HCT116 (cell line): ENCODE measurements at regions not wholly inside any gene's neighbourhood (a gene's known extent, or its start where the extent isn't known, plus 50 kb on each side); places are given as distances from the start of the nearest gene placed in this dataset.

Experiments
- ATAC-seq: fragments of 200-7000 bp; cut with Tn5 transposase; 2 replicates; pipeline ENCODE4 v1.9.1; 2020; ENCODE audit warnings: mild to moderate bottlenecking, moderate library complexity
- BruUV-seq: library from RNA; stranded (reverse); fragments of 400-500 nt; replicated peaks from 2 replicates; lab custom pipeline; 2021; lab: Mats Ljungman, UMichigan
- CTCF ChIA-PET: fragments of 300-600 bp; sonication (Branson Sonifier 250); formaldehyde crosslinking; loops from one replicate; lab custom pipeline; 2021; ENCODE audit warnings: antibody characterized with exemption; lab: Charles Lee
- POLR2A ChIA-PET: fragments of 300-600, 350-600 bp; sonication (Branson Sonifier 250); formaldehyde crosslinking; loops from one replicate; lab custom pipeline; 2021; ENCODE audit warnings: antibody characterized with exemption; lab: Charles Lee
- RAD21 ChIA-PET, 2 experiments: fragments of 300-600 bp; sonication (Branson Sonifier 250); formaldehyde crosslinking; loops; one replicate each; lab custom pipeline; 2023; ENCODE audit warnings: low total read pairs in 2 of 2; ENCODE audit not compliant: uncharacterized antibody in 2 of 2, unreplicated experiment in 2 of 2, low non-redundant PET in 1 of 2; lab: Charles Lee
- DNase-seq: peaks from one replicate; pipeline ENCODE4 v3.0.0-alpha.2; 2010; ENCODE audit warnings: low read depth, low spot score
- H2AFZ ChIP-seq: fragments of 200-600 bp; shearing (Covaris generic), sonication (generic); 2 replicates; pipeline ENCODE4 v1.6.1; 2017; ENCODE audit warnings: low read depth, mixed run types, mixed read lengths, antibody characterized with exemption, low read length; ENCODE audit not compliant: poor library complexity, severe bottlenecking
- H3K27ac ChIP-seq: 2 replicates; pipeline ENCODE4 v1.5.1; 2012; ENCODE audit warnings: low read depth, low read length
- H3K27me3 ChIP-seq: fragments of 200-600 bp; sonication (generic); 2 replicates; pipeline ENCODE4 v1.6.1; 2016; ENCODE audit warnings: mixed run types, low read length, mixed read lengths; ENCODE audit not compliant: insufficient read depth
- H3K36me3 ChIP-seq, 2 experiments: fragments of 200-500 bp in 1 of 2; fragments of 200-600 bp in 1 of 2; sonication (Bioruptor generic) in 1 of 2; sonication (generic) in 1 of 2; 2 replicates each; pipeline versions ENCODE4 v1.5.1 to v1.6.1; 2014 to 2016; ENCODE audit warnings: low read length in 2 of 2, inconsistent platforms in 1 of 2, mixed read lengths in 1 of 2, mixed run types in 1 of 2; ENCODE audit not compliant: insufficient read depth in 2 of 2, control insufficient read depth in 1 of 2
- H3K4me1 ChIP-seq, 2 experiments: fragments of 200-600 bp in 1 of 2; sonication (generic) in 1 of 2; 2 replicates each; pipeline versions ENCODE4 v1.5.1 to v1.6.1; 2012 to 2017; ENCODE audit warnings: low read length in 2 of 2, inconsistent platforms in 1 of 2, mild to moderate bottlenecking in 1 of 2, mixed read lengths in 1 of 2, mixed run types in 1 of 2, moderate library complexity in 1 of 2; ENCODE audit not compliant: insufficient read depth in 2 of 2, control insufficient read depth in 1 of 2
- H3K4me2 ChIP-seq: fragments of 200-600 bp; sonication (generic); 2 replicates; pipeline ENCODE4 v1.6.1; 2017; ENCODE audit warnings: mixed run types, low read length, mixed read lengths
- H3K4me3 ChIP-seq, 2 experiments: fragments of 200-600 bp in 1 of 2; sonication (generic) in 1 of 2; replicated peaks in 1 of 2; 2 replicates each; pipeline ENCODE4 v1.5.1; 2011 to 2016; ENCODE audit warnings: low read length in 2 of 2, control low read depth in 1 of 2, low read depth in 1 of 2, mild to moderate bottlenecking in 1 of 2, mixed read lengths in 1 of 2, mixed run types in 1 of 2
- H3K79me2 ChIP-seq: fragments of 200-600 bp; sonication (generic); 2 replicates; pipeline ENCODE4 v1.6.1; 2017; ENCODE audit warnings: mild to moderate bottlenecking, mixed run types, low read length, moderate library complexity, mixed read lengths; ENCODE audit not compliant: insufficient read depth
- H3K9ac ChIP-seq: fragments of 200-600 bp; sonication (generic); 2 replicates; pipeline ENCODE4 v1.6.1; 2016; ENCODE audit warnings: low read length, mixed read lengths
- H3K9me2 ChIP-seq: fragments of 200-600 bp; sonication (generic), shearing (Covaris generic); 2 replicates; pipeline ENCODE4 v1.6.1; 2017; ENCODE audit warnings: mixed run types, mild to moderate bottlenecking, moderate library complexity; ENCODE audit not compliant: insufficient read depth
- H3K9me3 ChIP-seq, 2 experiments: fragments of 200-500 bp in 1 of 2; fragments of 200-600 bp in 1 of 2; sonication (Bioruptor generic) in 1 of 2; sonication (generic) in 1 of 2; 2 replicates each; pipeline ENCODE4 v1.6.1; 2014 to 2017; ENCODE audit warnings: low read length in 2 of 2, mixed read lengths in 2 of 2, inconsistent platforms in 1 of 2, low read depth in 1 of 2, mild to moderate bottlenecking in 1 of 2, mixed run types in 1 of 2, moderate library complexity in 1 of 2; ENCODE audit not compliant: control insufficient read depth in 1 of 2, insufficient read depth in 1 of 2
- H4K20me1 ChIP-seq: fragments of 200-600 bp; sonication (generic), shearing (Covaris generic); 2 replicates; pipeline ENCODE4 v1.6.1; 2017; ENCODE audit warnings: mixed run types, mild to moderate bottlenecking, moderate library complexity; ENCODE audit not compliant: insufficient read depth
- CEBPB ChIP-seq: IDR thresholded peaks from 2 replicates; pipeline ENCODE4 v1.6.1; 2012; ENCODE audit warnings: low read depth
- CTCF ChIP-seq, 3 experiments: fragments of 200-600 bp in 1 of 3; sonication (generic) in 1 of 3; IDR thresholded peaks in 2 of 3; conservative IDR thresholded peaks in 1 of 3; 2 replicates each; pipeline ENCODE4 v1.5.1; 2012 to 2017; ENCODE audit warnings: low read depth in 2 of 3, low read length in 2 of 3, antibody characterized with exemption in 1 of 3, borderline replicate concordance in 1 of 3, control low read depth in 1 of 3, mild to moderate bottlenecking in 1 of 3, mixed read lengths in 1 of 3, mixed run types in 1 of 3, moderate library complexity in 1 of 3; ENCODE audit not compliant: insufficient read depth in 1 of 3
- EZH2phosphoT487 ChIP-seq: fragments of 200-600 bp; IDR thresholded peaks from 2 replicates; pipeline ENCODE4 v1.6.1; 2018; ENCODE audit warnings: antibody characterized with exemption, borderline replicate concordance
- POLR2A ChIP-seq: IDR thresholded peaks from 2 replicates; pipeline ENCODE4 v1.7.0; 2011; ENCODE audit warnings: borderline replicate concordance; ENCODE audit not compliant: insufficient read depth, insufficient read length; ENCODE audit errors: extremely low read depth
- RAD21 ChIP-seq: IDR thresholded peaks from 2 replicates; pipeline ENCODE4 v1.6.1; 2012; ENCODE audit warnings: low read depth, mild to moderate bottlenecking
- REST ChIP-seq: IDR thresholded peaks from 2 replicates; pipeline ENCODE4 v1.6.1; 2012; ENCODE audit warnings: low read depth
- SRF ChIP-seq: IDR thresholded peaks from 2 replicates; pipeline ENCODE4 v1.6.1; 2012; ENCODE audit warnings: low read depth
- ZBTB33 ChIP-seq: IDR thresholded peaks from 2 replicates; pipeline ENCODE4 v1.6.1; 2011; ENCODE audit warnings: mild to moderate bottlenecking, low read length, moderate library complexity; ENCODE audit not compliant: insufficient replicate concordance; ENCODE audit errors: extremely low read depth
- intact Hi-C: fragments of 100-400 bp; cut with micrococcal nuclease; formaldehyde crosslinking; loops from 2 replicates; pipeline ENCODE4 v1.10.0; 2022
- TF ChIP-seq, protein P1 (sequence below): IDR thresholded peaks from 2 replicates; pipeline ENCODE4 v1.6.1; 2012
- TF ChIP-seq, protein P2 (sequence below): IDR thresholded peaks from 2 replicates; pipeline ENCODE4 v1.6.1; 2012

GRCh38 chr15:81987628-81988027, 58.2 kb downstream of the MEX3B start:
- Histone ChIP-seq H3K27me3 (no peaks in the 10 kb centered on the region), H3K27ac (no peak overlapping the region), H4K20me1 (no peaks in the 10 kb centered on the region), H3K9me3 (peaks cover 0 to 1% of the 10 kb centered on the region in 2 experiments; a peak in 1 of 4 replicates), H3K4me2 (no peak overlapping the region), H3K36me3 (no peaks in the 10 kb centered on the region)
- ATAC-seq, result no peak
- RAD21 ChIA-PET, result no interaction called here
- POLR2A ChIA-PET, result no interaction called here
- TF ChIP-seq SRF (no peak), ZBTB33 (no peak), RAD21 (no peak), CEBPB (no peak)
- TF ChIP-seq, protein P1, sequence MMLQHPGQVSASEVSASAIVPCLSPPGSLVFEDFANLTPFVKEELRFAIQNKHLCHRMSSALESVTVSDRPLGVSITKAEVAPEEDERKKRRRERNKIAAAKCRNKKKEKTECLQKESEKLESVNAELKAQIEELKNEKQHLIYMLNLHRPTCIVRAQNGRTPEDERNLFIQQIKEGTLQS, result no peak
- TF ChIP-seq, all 23 proteins: peak for 0
- intact Hi-C loops, result no loop called here
- CTCF ChIA-PET, result no interaction called here
- H3K4me3 ChIP-seq, result no peak overlapping the region
- H2AFZ ChIP-seq, result no peak overlapping the region
- H3K4me1 ChIP-seq, result no peaks in the 10 kb centered on the region
- no TSS peak for BruUV-seq
- no peaks in the 10 kb centered on the region for H3K79me2 ChIP-seq
- H3K9me2 ChIP-seq, result no peaks in the 10 kb centered on the region
- DNase-seq, result no peak
- H3K9ac ChIP-seq, result no peak overlapping the region

DNA sequence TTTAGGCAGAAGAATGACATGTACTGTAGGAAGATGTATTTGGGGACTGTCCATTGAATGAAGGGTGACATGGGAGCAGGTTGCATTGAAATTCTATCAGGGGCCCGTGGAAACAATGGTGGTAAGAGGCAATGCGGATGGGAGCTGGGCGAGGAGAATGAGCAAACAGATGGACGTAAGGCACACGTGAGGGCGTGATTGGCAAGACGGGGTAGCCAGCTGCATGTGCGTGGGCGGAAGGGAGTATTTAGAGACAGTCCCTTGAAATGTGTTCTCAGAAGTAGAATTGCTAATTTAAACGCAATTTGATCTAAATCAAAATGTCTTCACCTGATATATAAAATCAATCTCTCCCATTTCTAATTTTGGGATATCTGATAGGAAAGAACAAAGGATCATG, 62.3 kb downstream of the MEX3B start:
- Histone ChIP-seq H3K9me3 (no peaks in the 10 kb centered on the region), H3K27ac (no peak overlapping the region), H3K4me3 (no peak overlapping the region), H3K4me2 (no peak overlapping the region), H3K9ac (no peak overlapping the region), H3K9me2 (no peaks in the 10 kb centered on the region), H3K27me3 (no peaks in the 10 kb centered on the region), H3K36me3 (no peaks in the 10 kb centered on the region), H2AFZ (no peak overlapping the region), H3K79me2 (no peaks in the 10 kb centered on the region), H4K20me1 (no peaks in the 10 kb centered on the region), H3K4me1 (no peaks in the 10 kb centered on the region)
- no peak for ATAC-seq
- DNase-seq, result no peak
- intact Hi-C loops, result no loop called here
- ChIA-PET CTCF (no interaction called here), POLR2A (no interaction called here), RAD21 (no interaction called here)
- BruUV-seq, result no TSS peak
- no peak for TF ChIP-seq CTCF (IDR thresholded peaks at IDR 0.05 in 2 of 3, conservative IDR thresholded peaks at IDR 0.05 in 1 of 3; ENCODE audit: borderline replicate concordance in 1 of 3, insufficient read depth in 1 of 3, low read depth in 2 of 3, low read length in 2 of 3)
- TF ChIP-seq REST, result no peak
- TF ChIP-seq EZH2phosphoT487, result no peak
- TF ChIP-seq POLR2A, result no peak
- TF ChIP-seq, protein P2, sequence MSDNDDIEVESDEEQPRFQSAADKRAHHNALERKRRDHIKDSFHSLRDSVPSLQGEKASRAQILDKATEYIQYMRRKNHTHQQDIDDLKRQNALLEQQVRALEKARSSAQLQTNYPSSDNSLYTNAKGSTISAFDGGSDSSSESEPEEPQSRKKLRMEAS, result no peak
- no peak for TF ChIP-seq SRF
